PC-3 (cell line): ENCODE measurements at regions not wholly inside any gene's neighbourhood (a gene's known extent, or its start where the extent isn't known, plus 50 kb on each side); places are given as distances from the start of the nearest gene placed in this dataset.
A peak's percentile ranks its signal among the peaks of the same experiment; 100 is the strongest.

Source experiments
- ATAC-seq: fragments of 200-7000 bp; cut with Tn5 transposase; 2 replicates; pipeline ENCODE4 v1.9.1; 2020; ENCODE audit warnings: mild to moderate bottlenecking, moderate library complexity
- BruUV-seq: library from RNA; stranded (reverse); fragments of 400-500 nt; replicated peaks from 2 replicates; lab custom pipeline; 2021; lab: Mats Ljungman, UMichigan
- CTCF ChIA-PET: fragments of 300-600 bp; sonication (Branson Sonifier 250); formaldehyde crosslinking; loops from one replicate; lab custom pipeline; 2022; ENCODE audit warnings: antibody characterized with exemption; lab: Charles Lee
- POLR2A ChIA-PET: fragments of 300-600 bp; sonication (Branson Sonifier 250); formaldehyde crosslinking; loops from one replicate; lab custom pipeline; 2022; ENCODE audit warnings: antibody characterized with exemption; ENCODE audit not compliant: unreplicated experiment; lab: Charles Lee
- DNase-seq: peaks from one replicate; pipeline ENCODE4 v3.0.0-alpha.2; 2015
- H2AFZ ChIP-seq: fragments of 300-600 bp; sonication (generic); 2 replicates; pipeline ENCODE4 v1.6.0; 2016; ENCODE audit warnings: antibody characterized with exemption, low read length
- H3F3A ChIP-seq: fragments of 300-600 bp; sonication (generic); one replicate; pipeline ENCODE4 v1.6.0; 2017; ENCODE audit warnings: antibody characterized with exemption, low read length, control low read depth, mild to moderate bottlenecking; ENCODE audit not compliant: unreplicated experiment
- H3K27ac ChIP-seq: fragments of 300-600 bp; sonication (generic); 2 replicates; pipeline ENCODE4 v1.5.1; 2016; ENCODE audit warnings: mild to moderate bottlenecking, low read length
- H3K27me3 ChIP-seq: fragments of 300-600 bp; sonication (generic); 2 replicates; pipeline ENCODE4 v1.6.1; 2016; ENCODE audit warnings: low read length, mixed read lengths
- H3K36me3 ChIP-seq: fragments of 300-600 bp; sonication (generic); 2 replicates; pipeline ENCODE4 v1.6.1; 2016; ENCODE audit warnings: low read depth, mixed run types, low read length, mixed read lengths
- H3K4me1 ChIP-seq: fragments of 300-600 bp; sonication (generic); 2 replicates; pipeline ENCODE4 v1.5.1; 2016; ENCODE audit warnings: low read length; ENCODE audit not compliant: insufficient read depth
- H3K4me2 ChIP-seq: fragments of 300-600 bp; sonication (generic); 2 replicates; pipeline ENCODE4 v1.6.0; 2016; ENCODE audit warnings: low read length
- H3K4me3 ChIP-seq: fragments of 300-600 bp; sonication (generic); 2 replicates; pipeline ENCODE4 v1.5.1; 2016; ENCODE audit warnings: mild to moderate bottlenecking, low read length, mixed read lengths
- H3K79me2 ChIP-seq: fragments of 300-600 bp; sonication (generic); 2 replicates; pipeline ENCODE4 v1.6.1; 2017; ENCODE audit warnings: low read length, mixed read lengths
- H3K9ac ChIP-seq: fragments of 300-600 bp; sonication (generic); 2 replicates; pipeline ENCODE4 v1.6.0; 2016; ENCODE audit warnings: mild to moderate bottlenecking, low read length
- H3K9me2 ChIP-seq: fragments of 300-600 bp; sonication (generic); replicated peaks from 2 replicates; pipeline ENCODE4 v1.6.1; 2016; ENCODE audit warnings: mixed run types, low read length, mixed read lengths
- H3K9me3 ChIP-seq: fragments of 300-600 bp; sonication (generic); 2 replicates; pipeline ENCODE4 v1.6.1; 2016; ENCODE audit warnings: low read length, mixed read lengths
- H4K20me1 ChIP-seq: fragments of 300-600 bp; sonication (generic); 2 replicates; pipeline ENCODE4 v1.6.1; 2016; ENCODE audit warnings: low read length, mixed read lengths
- EZH2 ChIP-seq: fragments of 300-600 bp; sonication (generic); IDR thresholded peaks from one replicate; pipeline ENCODE4 v1.6.1; 2017; ENCODE audit warnings: antibody characterized with exemption, mild to moderate bottlenecking, low read length; ENCODE audit not compliant: unreplicated experiment
- EZH2phosphoT487 ChIP-seq: fragments of 300-600 bp; sonication (generic); IDR thresholded peaks from 2 replicates; pipeline ENCODE4 v1.6.1; 2018; ENCODE audit warnings: mild to moderate bottlenecking, antibody characterized with exemption, low read length, borderline replicate concordance
- intact Hi-C: fragments of 100-400 bp; cut with micrococcal nuclease; formaldehyde crosslinking; loops from 2 replicates; pipeline ENCODE4 v1.9.0; 2023
- TF ChIP-seq, protein P1 (sequence below): fragments of 300-600 bp; sonication (generic); conservative IDR thresholded peaks from 2 replicates; pipeline ENCODE4 v1.5.1; 2017; ENCODE audit warnings: antibody characterized with exemption, low read depth, mild to moderate bottlenecking, low read length

DNA sequence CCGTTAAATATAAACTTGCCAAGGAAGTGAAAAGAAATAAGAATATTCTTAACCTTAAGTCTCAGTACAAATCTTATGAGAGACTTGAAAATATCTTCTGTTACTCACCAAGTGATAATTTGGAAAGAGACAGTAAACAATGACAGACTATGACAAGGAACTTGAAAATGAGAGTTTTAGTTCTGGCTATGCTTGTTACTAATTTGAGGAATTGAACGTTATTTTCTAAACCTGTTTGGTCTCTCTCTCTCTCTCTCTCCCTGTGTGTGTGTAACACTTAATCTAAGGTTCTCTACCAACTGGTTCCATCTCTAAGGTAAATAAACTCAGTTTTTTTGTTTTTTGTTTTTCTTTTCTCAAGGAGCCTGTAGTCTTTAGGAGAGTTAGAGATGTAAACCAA is 161.8 kb downstream of the AMY1C start:
- no peak for ATAC-seq
- Histone ChIP-seq H3F3A (no peaks in the 10 kb centered on the region), H2AFZ (no peak overlapping the region), H3K27me3 (peaks cover 28% of the 10 kb centered on the region), H3K4me2 (no peak overlapping the region), H3K9me2 (no peaks in the 10 kb centered on the region), H3K9ac (no peak overlapping the region), H3K36me3 (no peaks in the 10 kb centered on the region), H3K4me1 (no peaks in the 10 kb centered on the region), H4K20me1 (no peaks in the 10 kb centered on the region), H3K27ac (no peak overlapping the region), H3K9me3 (no peaks in the 10 kb centered on the region), H3K4me3 (no peak overlapping the region), H3K79me2 (no peaks in the 10 kb centered on the region)
- TF ChIP-seq EZH2 (no peak), EZH2phosphoT487 (no peak)
- TF ChIP-seq, protein P1, sequence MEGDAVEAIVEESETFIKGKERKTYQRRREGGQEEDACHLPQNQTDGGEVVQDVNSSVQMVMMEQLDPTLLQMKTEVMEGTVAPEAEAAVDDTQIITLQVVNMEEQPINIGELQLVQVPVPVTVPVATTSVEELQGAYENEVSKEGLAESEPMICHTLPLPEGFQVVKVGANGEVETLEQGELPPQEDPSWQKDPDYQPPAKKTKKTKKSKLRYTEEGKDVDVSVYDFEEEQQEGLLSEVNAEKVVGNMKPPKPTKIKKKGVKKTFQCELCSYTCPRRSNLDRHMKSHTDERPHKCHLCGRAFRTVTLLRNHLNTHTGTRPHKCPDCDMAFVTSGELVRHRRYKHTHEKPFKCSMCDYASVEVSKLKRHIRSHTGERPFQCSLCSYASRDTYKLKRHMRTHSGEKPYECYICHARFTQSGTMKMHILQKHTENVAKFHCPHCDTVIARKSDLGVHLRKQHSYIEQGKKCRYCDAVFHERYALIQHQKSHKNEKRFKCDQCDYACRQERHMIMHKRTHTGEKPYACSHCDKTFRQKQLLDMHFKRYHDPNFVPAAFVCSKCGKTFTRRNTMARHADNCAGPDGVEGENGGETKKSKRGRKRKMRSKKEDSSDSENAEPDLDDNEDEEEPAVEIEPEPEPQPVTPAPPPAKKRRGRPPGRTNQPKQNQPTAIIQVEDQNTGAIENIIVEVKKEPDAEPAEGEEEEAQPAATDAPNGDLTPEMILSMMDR = no peak
- no TSS peak for BruUV-seq
- DNase-seq = no peak
- intact Hi-C loops = no loop called here
- CTCF ChIA-PET = no interaction called here
- POLR2A ChIA-PET = no interaction called here

DNA sequence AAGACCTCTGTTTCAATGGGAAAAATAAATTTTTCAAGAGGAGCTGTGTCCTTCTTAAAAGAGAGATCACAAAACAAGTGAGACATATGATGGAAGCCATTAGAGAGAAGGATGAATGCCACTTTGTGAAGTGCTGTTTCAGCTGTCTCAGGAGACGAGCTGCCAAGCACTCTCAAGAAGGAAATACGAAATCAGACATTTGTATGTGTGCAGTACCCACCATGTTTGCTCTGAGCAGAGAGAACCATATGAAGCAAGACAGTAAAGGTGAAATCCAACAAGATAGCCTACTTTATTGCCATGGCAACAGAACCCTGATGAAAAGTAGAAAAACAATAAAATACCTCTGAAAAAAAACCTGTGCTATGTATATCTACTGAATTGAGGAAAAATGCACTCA is 168.1 kb downstream of the AMY1C start:
- intact Hi-C loops = no loop called here
- POLR2A ChIA-PET = no interaction called here
- Histone ChIP-seq H2AFZ (no peak overlapping the region), H3K36me3 (no peaks in the 10 kb centered on the region), H3K9ac (no peak overlapping the region), H3K9me3 (no peaks in the 10 kb centered on the region), H3K27ac (no peak overlapping the region), H3K4me2 (no peak overlapping the region), H3F3A (no peaks in the 10 kb centered on the region), H3K4me3 (no peak overlapping the region), H3K9me2 (no peaks in the 10 kb centered on the region), H3K4me1 (no peaks in the 10 kb centered on the region), H3K79me2 (no peaks in the 10 kb centered on the region), H4K20me1 (no peaks in the 10 kb centered on the region), H3K27me3 (no peaks in the 10 kb centered on the region)
- BruUV-seq = no TSS peak
- DNase-seq (no peak), ATAC-seq (no peak)
- no peak for TF ChIP-seq EZH2
- TF ChIP-seq, protein P1 = no peak
- no peak for TF ChIP-seq EZH2phosphoT487
- CTCF ChIA-PET = no interaction called here

DNA sequence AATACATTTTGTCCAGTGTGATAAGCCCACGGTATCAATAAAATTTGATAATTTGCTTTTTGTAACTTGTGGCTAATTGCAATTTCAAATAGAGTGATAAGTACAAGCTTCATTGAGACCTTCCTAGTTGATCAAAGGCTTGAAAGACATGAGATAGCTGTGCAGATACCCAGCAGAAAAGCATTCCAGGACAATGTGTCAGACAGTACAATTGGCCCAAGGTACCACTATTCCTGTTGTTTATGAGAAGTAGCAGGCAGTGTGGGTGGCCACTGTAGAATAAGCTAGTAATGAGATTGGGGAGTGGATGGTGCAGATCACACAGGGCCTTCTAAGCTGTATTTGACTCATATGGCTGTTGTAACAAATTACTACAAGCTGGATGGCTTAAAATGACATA is 182.2 kb downstream of the AMY1C start:
- no peaks in the 10 kb centered on the region for H3K36me3 ChIP-seq
- H3K4me2 ChIP-seq = no peak overlapping the region
- no peaks in the 10 kb centered on the region for H4K20me1 ChIP-seq
- peaks cover 20% of the 10 kb centered on the region for H3K27me3 ChIP-seq
- no peaks in the 10 kb centered on the region for H3F3A ChIP-seq
- no peak for ATAC-seq
- H3K9ac ChIP-seq = no peak overlapping the region
- ChIA-PET CTCF (interaction anchor here (0.5 kb wide), 1 partner anchor 131 kb away, joined by 3 read pairs; no protein-coding TSS in a partner anchor), POLR2A (no interaction called here)
- H2AFZ ChIP-seq = no peak overlapping the region
- H3K27ac ChIP-seq = no peak overlapping the region
- H3K79me2 ChIP-seq = no peaks in the 10 kb centered on the region
- no peak for TF ChIP-seq EZH2
- H3K9me2 ChIP-seq = no peaks in the 10 kb centered on the region
- H3K4me1 ChIP-seq = no peaks in the 10 kb centered on the region
- H3K9me3 ChIP-seq = no peaks in the 10 kb centered on the region
- no peak overlapping the region for H3K4me3 ChIP-seq
- DNase-seq = peak; percentile 5
- no TSS peak for BruUV-seq
- intact Hi-C loops = no loop called here
